H9 (cell line): ENCODE measurements at regions not wholly inside any gene's neighbourhood (a gene's known extent, or its start where the extent isn't known, plus 50 kb on each side); places are given as distances from the start of the nearest gene placed in this dataset.

Source experiments
- DNase-seq: peaks from one replicate; pipeline ENCODE4 v3.0.0-alpha.2; 2017
- H2AFZ ChIP-seq: one replicate; pipeline ENCODE4 v1.6.1; 2013; ENCODE audit warnings: mild to moderate bottlenecking, low read length, control low read depth, moderate library complexity
- H2AK5ac ChIP-seq: 2 replicates; pipeline ENCODE4 v1.6.1; 2013; ENCODE audit warnings: low read length, control low read depth, mixed read lengths; ENCODE audit not compliant: insufficient read length
- H2BK120ac ChIP-seq: one replicate; pipeline ENCODE4 v1.6.1; 2013; ENCODE audit warnings: low read depth, mild to moderate bottlenecking, low read length, control low read depth, inconsistent platforms; ENCODE audit not compliant: poor library complexity, severe bottlenecking
- H2BK12ac ChIP-seq: 2 replicates; pipeline ENCODE4 v1.6.1; 2013; ENCODE audit warnings: low read length, control low read depth, mixed read lengths, low read depth; ENCODE audit not compliant: insufficient read length
- H2BK15ac ChIP-seq: 2 replicates; pipeline ENCODE4 v1.6.1; 2013; ENCODE audit warnings: low read depth, low read length, control low read depth
- H2BK20ac ChIP-seq: one replicate; pipeline ENCODE4 v1.6.1; 2013; ENCODE audit warnings: low read depth, mild to moderate bottlenecking, low read length, control low read depth, inconsistent platforms; ENCODE audit not compliant: poor library complexity, severe bottlenecking
- H2BK5ac ChIP-seq: 2 replicates; pipeline ENCODE4 v1.6.1; 2013; ENCODE audit warnings: low read length, control low read depth, mixed read lengths; ENCODE audit not compliant: insufficient read length
- H3K14ac ChIP-seq: 2 replicates; pipeline ENCODE4 v1.6.1; 2013; ENCODE audit warnings: low read length, control low read depth; ENCODE audit not compliant: insufficient read depth
- H3K18ac ChIP-seq: 2 replicates; pipeline ENCODE4 v1.6.1; 2013; ENCODE audit warnings: low read depth, mild to moderate bottlenecking, mixed read lengths, low read length, control low read depth; ENCODE audit not compliant: insufficient read length
- H3K23ac ChIP-seq: 2 replicates; pipeline ENCODE4 v1.6.1; 2013; ENCODE audit warnings: low read length, control low read depth, mixed read lengths, low read depth; ENCODE audit not compliant: insufficient read length
- H3K23me2 ChIP-seq: 2 replicates; pipeline ENCODE4 v1.6.1; 2013; ENCODE audit warnings: low read depth, mild to moderate bottlenecking, mixed read lengths, low read length, control low read depth; ENCODE audit not compliant: insufficient read length, poor library complexity, severe bottlenecking
- H3K27ac ChIP-seq: 2 replicates; pipeline ENCODE4 v1.5.1; 2013; ENCODE audit warnings: low read length, control low read depth, mixed read lengths, low read depth; ENCODE audit not compliant: insufficient read length
- H3K27me3 ChIP-seq: 2 replicates; pipeline ENCODE4 v1.6.1; 2013; ENCODE audit warnings: low read length, control low read depth, inconsistent platforms; ENCODE audit not compliant: insufficient read depth
- H3K4ac ChIP-seq: 2 replicates; pipeline ENCODE4 v1.6.1; 2013; ENCODE audit warnings: low read depth, mild to moderate bottlenecking, control low read depth, inconsistent platforms, low read length, moderate library complexity
- H3K4me1 ChIP-seq: 2 replicates; pipeline ENCODE4 v1.6.1; 2013; ENCODE audit warnings: low read length, control low read depth, inconsistent platforms; ENCODE audit not compliant: insufficient read depth
- H3K4me2 ChIP-seq: 2 replicates; pipeline ENCODE4 v1.6.1; 2013; ENCODE audit warnings: low read length, control low read depth, mixed read lengths; ENCODE audit not compliant: insufficient read length, insufficient read depth
- H3K56ac ChIP-seq: 2 replicates; pipeline ENCODE4 v1.6.1; 2013; ENCODE audit warnings: low read depth, mild to moderate bottlenecking, mixed read lengths, low read length, control low read depth; ENCODE audit not compliant: insufficient read length
- H3K79me1 ChIP-seq: 2 replicates; pipeline ENCODE4 v1.6.1; 2013; ENCODE audit warnings: low read depth, mild to moderate bottlenecking, moderate library complexity, low read length, control low read depth, inconsistent platforms; ENCODE audit not compliant: insufficient read depth, poor library complexity, severe bottlenecking
- H3K79me2 ChIP-seq: 2 replicates; pipeline ENCODE4 v1.6.1; 2013; ENCODE audit warnings: low read length, control low read depth, inconsistent platforms; ENCODE audit not compliant: insufficient read depth
- H3K9ac ChIP-seq: 2 replicates; pipeline ENCODE4 v1.6.1; 2013; ENCODE audit warnings: low read length, control low read depth, mixed read lengths; ENCODE audit not compliant: insufficient read length; ENCODE audit errors: extremely low read depth
- H3K9me3 ChIP-seq: one replicate; pipeline ENCODE4 v1.6.1; 2013; ENCODE audit warnings: low read depth, low read length, inconsistent platforms; ENCODE audit not compliant: control insufficient read depth
- H3T11ph ChIP-seq: one replicate; pipeline ENCODE4 v1.6.1; 2013; ENCODE audit warnings: mild to moderate bottlenecking, low read length, control low read depth, inconsistent platforms
- H4K20me1 ChIP-seq: one replicate; pipeline ENCODE4 v1.6.1; 2013; ENCODE audit not compliant: control insufficient read depth, insufficient read length, insufficient read depth
- H4K5ac ChIP-seq: 2 replicates; pipeline ENCODE4 v1.6.1; 2013; ENCODE audit warnings: low read depth, mild to moderate bottlenecking, mixed read lengths, low read length, control low read depth; ENCODE audit not compliant: insufficient read length
- H4K8ac ChIP-seq: replicated peaks from 2 replicates; pipeline ENCODE4 v1.6.1; 2013; ENCODE audit warnings: low read length, control low read depth, mixed read lengths, low read depth; ENCODE audit not compliant: insufficient read length
- H4K91ac ChIP-seq: 2 replicates; pipeline ENCODE4 v1.6.1; 2013; ENCODE audit warnings: low read depth, mild to moderate bottlenecking, moderate library complexity, mixed read lengths, low read length, control low read depth; ENCODE audit not compliant: insufficient read length
- H3K27ac Mint-ChIP-seq, 3 experiments: 2 replicates in 2 of 3; 3 replicates in 1 of 3; pipeline ENCODE4 v1.8.0; 2020 to 2021; ENCODE audit warnings: mixed read lengths in 3 of 3, mild to moderate bottlenecking in 1 of 3, moderate library complexity in 1 of 3
- H3K27me3 Mint-ChIP-seq: 2 replicates; pipeline ENCODE4 v1.8.0; 2021; ENCODE audit warnings: low read depth, mild to moderate bottlenecking, moderate library complexity, mixed read lengths
- H3K36me3 Mint-ChIP-seq, 3 experiments: 2 replicates in 2 of 3; 3 replicates in 1 of 3; pipeline ENCODE4 v1.8.0; 2020 to 2021; ENCODE audit warnings: low read depth in 3 of 3, mixed read lengths in 3 of 3; ENCODE audit not compliant: insufficient read depth in 1 of 3
- H3K4me1 Mint-ChIP-seq, 2 experiments: 2 replicates each; pipeline ENCODE4 v1.8.0; 2020; ENCODE audit warnings: mixed read lengths in 2 of 2
- H3K4me3 Mint-ChIP-seq, 2 experiments: 2 replicates in 1 of 2; 3 replicates in 1 of 2; pipeline ENCODE4 v1.8.0; 2020 to 2021; ENCODE audit warnings: mild to moderate bottlenecking in 2 of 2, mixed read lengths in 2 of 2, moderate library complexity in 1 of 2
- H3K9me3 Mint-ChIP-seq, 2 experiments: 2 replicates in 1 of 2; 3 replicates in 1 of 2; pipeline ENCODE4 v1.8.0; 2020; ENCODE audit warnings: mild to moderate bottlenecking in 2 of 2, mixed read lengths in 2 of 2, moderate library complexity in 1 of 2
- CTCF ChIP-seq: fragments of 200-600 bp; sonication (generic); conservative IDR thresholded peaks from 3 replicates; pipeline ENCODE4 v1.8.0; 2021; ENCODE audit warnings: antibody characterized with exemption, mild to moderate bottlenecking

- Histone ChIP-seq H3K4me2 (no peak overlapping the region), H3K18ac (no peak overlapping the region), H3K79me2 (no peaks in the 10 kb centered on the region), H3K56ac (no peak overlapping the region), H3K9me3 (no peaks in the 10 kb centered on the region), H2BK5ac (no peak overlapping the region), H3K4ac (no peak overlapping the region), H2BK120ac (no peak overlapping the region), H2AFZ (no peak overlapping the region), H3T11ph (no peak overlapping the region), H2BK20ac (no peak overlapping the region), H2AK5ac (no peak overlapping the region), H3K27me3 (no peaks in the 10 kb centered on the region), H4K91ac (no peak overlapping the region), H2BK12ac (no peak overlapping the region), H4K20me1 (no peaks in the 10 kb centered on the region), H3K27ac (no peak overlapping the region), H4K8ac (no peak overlapping the region), H3K9ac (no peak overlapping the region), H3K23me2 (no peaks in the 10 kb centered on the region), H2BK15ac (no peak overlapping the region), H3K4me1 (no peaks in the 10 kb centered on the region), H3K79me1 (no peaks in the 10 kb centered on the region), H3K14ac (no peak overlapping the region), H3K23ac (no peak overlapping the region), H4K5ac (no peak overlapping the region)
- no peak for TF ChIP-seq CTCF
- Mint-ChIP-seq H3K27me3 (no peaks in the 10 kb centered on the region), H3K4me3 (no peak overlapping the region), H3K9me3 (no peaks in the 10 kb centered on the region), H3K27ac (no peak overlapping the region), H3K36me3 (no peaks in the 10 kb centered on the region), H3K4me1 (no peaks in the 10 kb centered on the region)
- DNase-seq = no peak
Observed at GRCh38 chr6:84403545-84403944, 176.1 kb upstream of the CEP162 start.
